ENCODE measurements at regions not wholly inside any gene's neighbourhood (a gene's known extent, or its start where the extent isn't known, plus 50 kb on each side); places are given as distances from the start of the nearest gene placed in this dataset.

- Mint-ChIP-seq H3K9me3 (ENCODE audit: unreplicated experiment) (peaks cover 11% of the 10 kb centered on the region), H3K27ac (ENCODE audit: unreplicated experiment) (no peak overlapping the region), H3K4me1 (ENCODE audit: unreplicated experiment) (peaks cover 20% of the 10 kb centered on the region), H3K4me3 (ENCODE audit: unreplicated experiment) (no peak overlapping the region), H3K27me3 (ENCODE audit: unreplicated experiment) (no peaks in the 10 kb centered on the region), H3K36me3 (ENCODE audit: unreplicated experiment) (peaks cover 2% of the 10 kb centered on the region)
- TF ChIP-seq, protein P1, sequence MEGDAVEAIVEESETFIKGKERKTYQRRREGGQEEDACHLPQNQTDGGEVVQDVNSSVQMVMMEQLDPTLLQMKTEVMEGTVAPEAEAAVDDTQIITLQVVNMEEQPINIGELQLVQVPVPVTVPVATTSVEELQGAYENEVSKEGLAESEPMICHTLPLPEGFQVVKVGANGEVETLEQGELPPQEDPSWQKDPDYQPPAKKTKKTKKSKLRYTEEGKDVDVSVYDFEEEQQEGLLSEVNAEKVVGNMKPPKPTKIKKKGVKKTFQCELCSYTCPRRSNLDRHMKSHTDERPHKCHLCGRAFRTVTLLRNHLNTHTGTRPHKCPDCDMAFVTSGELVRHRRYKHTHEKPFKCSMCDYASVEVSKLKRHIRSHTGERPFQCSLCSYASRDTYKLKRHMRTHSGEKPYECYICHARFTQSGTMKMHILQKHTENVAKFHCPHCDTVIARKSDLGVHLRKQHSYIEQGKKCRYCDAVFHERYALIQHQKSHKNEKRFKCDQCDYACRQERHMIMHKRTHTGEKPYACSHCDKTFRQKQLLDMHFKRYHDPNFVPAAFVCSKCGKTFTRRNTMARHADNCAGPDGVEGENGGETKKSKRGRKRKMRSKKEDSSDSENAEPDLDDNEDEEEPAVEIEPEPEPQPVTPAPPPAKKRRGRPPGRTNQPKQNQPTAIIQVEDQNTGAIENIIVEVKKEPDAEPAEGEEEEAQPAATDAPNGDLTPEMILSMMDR (IDR thresholded peaks at IDR 0.05): no peak
- DNase-seq (ENCODE audit: extremely low spot score, unreplicated experiment): no peak
Measured at GRCh38 chr6:147858421-147858820, 349.9 kb downstream of the SAMD5 start.

GRCh38 chr6:147859071-147859470, 350.6 kb downstream of the SAMD5 start:
- Mint-ChIP-seq H3K27me3 (ENCODE audit: unreplicated experiment) (no peaks in the 10 kb centered on the region), H3K9me3 (ENCODE audit: unreplicated experiment) (peaks cover 7% of the 10 kb centered on the region), H3K36me3 (ENCODE audit: unreplicated experiment) (no peaks in the 10 kb centered on the region), H3K4me3 (ENCODE audit: unreplicated experiment) (no peak overlapping the region), H3K27ac (ENCODE audit: unreplicated experiment) (no peak overlapping the region), H3K4me1 (ENCODE audit: unreplicated experiment) (peaks cover 20% of the 10 kb centered on the region)
- DNase-seq (ENCODE audit: extremely low spot score, unreplicated experiment): no peak
- TF ChIP-seq, protein P1 (IDR thresholded peaks at IDR 0.05): no peak

- no peak overlapping the region for H3K27ac Mint-ChIP-seq (ENCODE audit: unreplicated experiment)
- no peaks in the 10 kb centered on the region for H3K27me3 Mint-ChIP-seq (ENCODE audit: unreplicated experiment)
- H3K4me3 Mint-ChIP-seq (ENCODE audit: unreplicated experiment): no peak overlapping the region
- H3K9me3 Mint-ChIP-seq (ENCODE audit: unreplicated experiment): no peaks in the 10 kb centered on the region
- no peaks in the 10 kb centered on the region for H3K36me3 Mint-ChIP-seq (ENCODE audit: unreplicated experiment)
- DNase-seq (ENCODE audit: extremely low spot score, unreplicated experiment): no peak
- H3K4me1 Mint-ChIP-seq (ENCODE audit: unreplicated experiment): peaks cover 10% of the 10 kb centered on the region
- TF ChIP-seq, protein P1 (IDR thresholded peaks at IDR 0.05): no peak
Measured at GRCh38 chr6:147861696-147862095, 353.2 kb downstream of the SAMD5 start.

DNA sequence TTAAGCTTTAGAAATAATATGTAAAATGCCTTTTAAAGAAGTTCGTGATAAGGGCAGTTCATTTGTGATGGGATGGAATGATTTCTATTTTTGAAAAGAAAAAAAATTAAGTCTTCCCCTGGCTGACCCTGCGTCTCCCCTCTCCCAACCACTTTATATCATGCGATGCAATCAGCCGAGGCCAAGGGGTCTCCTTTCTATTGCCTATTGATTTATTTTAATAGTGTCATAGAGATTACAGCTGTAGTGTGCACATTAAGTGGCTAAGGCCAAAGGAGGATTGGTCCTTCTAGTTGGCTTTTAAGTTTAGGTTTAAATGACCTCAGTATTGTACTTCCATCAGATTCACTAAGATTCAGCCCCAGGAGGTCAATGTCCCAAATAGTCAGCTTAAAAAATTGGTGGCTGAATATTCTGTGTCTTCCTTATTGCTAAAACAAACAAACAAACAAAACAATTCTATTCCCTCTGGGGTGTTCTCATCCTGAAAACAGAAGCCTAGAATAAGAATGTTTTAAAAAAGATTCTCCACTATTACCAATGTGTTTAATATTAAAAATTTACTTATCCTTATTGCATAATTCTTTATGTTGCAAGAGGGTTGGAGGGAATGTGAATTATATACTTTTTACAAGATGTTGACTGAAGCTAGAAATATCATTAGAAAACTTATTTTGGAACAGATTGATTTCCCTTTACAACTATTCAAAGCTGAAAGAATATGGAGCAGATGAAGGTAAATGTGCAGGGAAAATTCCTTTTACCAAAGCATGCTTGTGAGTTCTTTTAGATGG, 359.1 kb downstream of the SAMD5 start:
- H3K4me3 Mint-ChIP-seq (ENCODE audit: unreplicated experiment): no peak overlapping the region
- H3K36me3 Mint-ChIP-seq (ENCODE audit: unreplicated experiment): no peaks in the 10 kb centered on the region
- H3K9me3 Mint-ChIP-seq (ENCODE audit: unreplicated experiment): no peaks in the 10 kb centered on the region
- TF ChIP-seq, protein P1 (IDR thresholded peaks at IDR 0.05): no peak
- peaks cover 37% of the 10 kb centered on the region for H3K4me1 Mint-ChIP-seq (ENCODE audit: unreplicated experiment)
- H3K27me3 Mint-ChIP-seq (ENCODE audit: unreplicated experiment): no peaks in the 10 kb centered on the region
- H3K27ac Mint-ChIP-seq (ENCODE audit: unreplicated experiment): no peak overlapping the region
- no peak for DNase-seq (ENCODE audit: extremely low spot score, unreplicated experiment)

- Mint-ChIP-seq H3K4me1 (ENCODE audit: unreplicated experiment) (peaks cover 36% of the 10 kb centered on the region), H3K36me3 (ENCODE audit: unreplicated experiment) (no peaks in the 10 kb centered on the region), H3K27ac (ENCODE audit: unreplicated experiment) (peak overlapping the region; percentile 87), H3K9me3 (ENCODE audit: unreplicated experiment) (no peaks in the 10 kb centered on the region), H3K4me3 (ENCODE audit: unreplicated experiment) (peak overlapping the region; percentile 41), H3K27me3 (ENCODE audit: unreplicated experiment) (no peaks in the 10 kb centered on the region)
- TF ChIP-seq, protein P1 (IDR thresholded peaks at IDR 0.05): no peak
- no peak for DNase-seq (ENCODE audit: extremely low spot score, unreplicated experiment)
Measured at GRCh38 chr6:147868427-147869190, 360.1 kb downstream of the SAMD5 start.

Measured in osteocyte (in vitro differentiated cells).